Stomach (tissue), 4 donors: ENCODE measurements at regions not wholly inside any gene's neighbourhood (a gene's known extent, or its start where the extent isn't known, plus 50 kb on each side); places are given as distances from the start of the nearest gene placed in this dataset.

Experiments used
- CTCF ChIP-seq, 7 experiments: fragments of 450-650 bp in 4 of 7; fragments of 200-600 bp in 3 of 7; sonication (generic) in 3 of 7; IDR thresholded peaks; one replicate each; pipeline ENCODE4 v1.5.1; 2016 to 2019; ENCODE audit warnings: antibody characterized with exemption in 7 of 7, control low read depth in 2 of 7, mild to moderate bottlenecking in 1 of 7
- EP300 ChIP-seq: sonication (generic); formaldehyde crosslinking; IDR thresholded peaks from one replicate; pipeline ENCODE4 v1.6.1; 2017; ENCODE audit warnings: antibody characterized with exemption
- POLR2A ChIP-seq, 4 donors: fragments of 450-650 bp; IDR thresholded peaks; one replicate each; pipeline ENCODE4 v1.6.1; 2016; ENCODE audit warnings: antibody characterized with exemption in 4 of 4, control low read depth in 2 of 4, mild to moderate bottlenecking in 1 of 4, moderate library complexity in 1 of 4
- POLR2AphosphoS5 ChIP-seq, 3 donors: sonication (generic); formaldehyde crosslinking; IDR thresholded peaks; one replicate each; pipeline ENCODE4 v1.6.1; 2016; ENCODE audit warnings: antibody characterized with exemption in 3 of 3

GRCh38 chr15:98187549-98187948, 227.0 kb downstream of the ARRDC4 start:
- TF ChIP-seq POLR2AphosphoS5 (IDR thresholded peaks at IDR 0.05) (no peak), CTCF (IDR thresholded peaks at IDR 0.05) (no peak), POLR2A (IDR thresholded peaks at IDR 0.05) (no peak), EP300 (no peak)
